OCI-LY7 (cell line): ENCODE measurements at regions not wholly inside any gene's neighbourhood (a gene's known extent, or its start where the extent isn't known, plus 50 kb on each side); places are given as distances from the start of the nearest gene placed in this dataset.

Experiments used
- BruUV-seq: library from RNA; stranded (reverse); fragments of 400-500 nt; replicated peaks from 2 replicates; lab custom pipeline; 2021; lab: Mats Ljungman, UMichigan
- CTCF ChIA-PET: fragments of 300-600 bp; sonication (Branson Sonifier 250); formaldehyde crosslinking; loops from one replicate; lab custom pipeline; 2022; ENCODE audit warnings: antibody characterized with exemption; ENCODE audit not compliant: unreplicated experiment; lab: Charles Lee
- POLR2A ChIA-PET: fragments of 300-600 bp; sonication (Branson Sonifier 250); formaldehyde crosslinking; loops from one replicate; lab custom pipeline; 2022; ENCODE audit warnings: antibody characterized with exemption; lab: Charles Lee
- DNase-seq: peaks from one replicate; pipeline ENCODE4 v3.0.0-alpha.2; 2015; ENCODE audit warnings: low spot score
- H2AFZ ChIP-seq: fragments of 200-600 bp; sonication (generic), shearing (Covaris generic); 2 replicates; pipeline ENCODE4 v1.6.1; 2014; ENCODE audit warnings: mild to moderate bottlenecking, antibody characterized with exemption, low read length, moderate library complexity
- H3K27ac ChIP-seq: fragments of 200-600 bp; sonication (generic); 2 replicates; pipeline ENCODE4 v1.5.1; 2014; ENCODE audit warnings: mixed run types, low read depth, mild to moderate bottlenecking, moderate library complexity, low read length, inconsistent platforms; ENCODE audit not compliant: poor library complexity, severe bottlenecking
- H3K36me3 ChIP-seq: fragments of 200-600 bp; sonication (generic); 2 replicates; pipeline ENCODE4 v1.6.1; 2014; ENCODE audit warnings: mild to moderate bottlenecking, antibody characterized with exemption, low read length, moderate library complexity, mixed read lengths; ENCODE audit not compliant: insufficient read depth
- H3K4me1 ChIP-seq: fragments of 200-600 bp; sonication (generic); 2 replicates; pipeline ENCODE4 v1.5.1; 2014; ENCODE audit warnings: mild to moderate bottlenecking, low read length; ENCODE audit not compliant: insufficient read depth, poor library complexity, severe bottlenecking
- H3K4me2 ChIP-seq: fragments of 200-600 bp; sonication (generic); 2 replicates; pipeline ENCODE4 v1.6.1; 2014; ENCODE audit warnings: mild to moderate bottlenecking, low read length
- H3K4me3 ChIP-seq: fragments of 200-600 bp; sonication (generic); 2 replicates; pipeline ENCODE4 v1.5.1; 2014; ENCODE audit warnings: mild to moderate bottlenecking, low read depth, low read length; ENCODE audit not compliant: poor library complexity, severe bottlenecking
- H3K79me2 ChIP-seq: fragments of 200-600 bp; sonication (generic); 2 replicates; pipeline ENCODE4 v1.6.1; 2016; ENCODE audit warnings: low read depth, mild to moderate bottlenecking, low read length, moderate library complexity, mixed read lengths; ENCODE audit not compliant: insufficient read depth
- H3K9me2 ChIP-seq: fragments of 200-600 bp; sonication (generic); 2 replicates; pipeline ENCODE4 v1.6.1; 2016; ENCODE audit warnings: mild to moderate bottlenecking, low read length, mixed read lengths; ENCODE audit not compliant: insufficient read depth
- H3K9me3 ChIP-seq: fragments of 200-600 bp; sonication (generic); 2 replicates; pipeline ENCODE4 v1.6.1; 2014; ENCODE audit warnings: mild to moderate bottlenecking, mixed run types, low read length, mixed read lengths
- H4K20me1 ChIP-seq: fragments of 200-600 bp; sonication (generic); 2 replicates; pipeline ENCODE4 v1.6.1; 2014; ENCODE audit warnings: mild to moderate bottlenecking, antibody characterized with exemption, low read length, moderate library complexity, mixed read lengths; ENCODE audit not compliant: insufficient read depth
- EZH2phosphoT487 ChIP-seq: fragments of 200-600 bp; sonication (generic); IDR thresholded peaks from 2 replicates; pipeline ENCODE4 v1.6.1; 2018; ENCODE audit warnings: low read depth, borderline replicate concordance, mild to moderate bottlenecking, mixed run types, antibody characterized with exemption, low read length, moderate library complexity, mixed read lengths
- intact Hi-C: fragments of 100-400 bp; cut with micrococcal nuclease; formaldehyde crosslinking; loops from one replicate; pipeline ENCODE4 v1.10.0; 2022; ENCODE audit not compliant: unreplicated experiment
- TF ChIP-seq, protein P1 (sequence below): fragments of 200-600 bp; sonication (generic); conservative IDR thresholded peaks from 2 replicates; pipeline ENCODE4 v1.5.1; 2014; ENCODE audit warnings: mild to moderate bottlenecking, antibody characterized with exemption, low read length, moderate library complexity, mixed read lengths

GRCh38 chr6:106804346-106805335, 169.9 kb downstream of the CD24 start:
- CTCF ChIA-PET, result no interaction called here

GRCh38 chr6:106803188-106803587, 171.3 kb downstream of the CD24 start:
- POLR2A ChIA-PET, result interaction anchor here (2.7 kb wide), 1 partner anchor 11 kb away, joined by 11 read pairs; no protein-coding TSS in a partner anchor
- Histone ChIP-seq H3K79me2 (no peaks in the 10 kb centered on the region), H4K20me1 (no peaks in the 10 kb centered on the region), H3K9me2 (no peaks in the 10 kb centered on the region), H3K27ac (no peak overlapping the region), H2AFZ (no peak overlapping the region), H3K4me1 (no peaks in the 10 kb centered on the region), H3K36me3 (no peaks in the 10 kb centered on the region; the same call in 1 of the 2 replicates), H3K9me3 (peaks cover 14% of the 10 kb centered on the region), H3K4me3 (no peak overlapping the region), H3K4me2 (no peak overlapping the region)
- no TSS peak for BruUV-seq
- CTCF ChIA-PET, result no interaction called here
- TF ChIP-seq, protein P1, sequence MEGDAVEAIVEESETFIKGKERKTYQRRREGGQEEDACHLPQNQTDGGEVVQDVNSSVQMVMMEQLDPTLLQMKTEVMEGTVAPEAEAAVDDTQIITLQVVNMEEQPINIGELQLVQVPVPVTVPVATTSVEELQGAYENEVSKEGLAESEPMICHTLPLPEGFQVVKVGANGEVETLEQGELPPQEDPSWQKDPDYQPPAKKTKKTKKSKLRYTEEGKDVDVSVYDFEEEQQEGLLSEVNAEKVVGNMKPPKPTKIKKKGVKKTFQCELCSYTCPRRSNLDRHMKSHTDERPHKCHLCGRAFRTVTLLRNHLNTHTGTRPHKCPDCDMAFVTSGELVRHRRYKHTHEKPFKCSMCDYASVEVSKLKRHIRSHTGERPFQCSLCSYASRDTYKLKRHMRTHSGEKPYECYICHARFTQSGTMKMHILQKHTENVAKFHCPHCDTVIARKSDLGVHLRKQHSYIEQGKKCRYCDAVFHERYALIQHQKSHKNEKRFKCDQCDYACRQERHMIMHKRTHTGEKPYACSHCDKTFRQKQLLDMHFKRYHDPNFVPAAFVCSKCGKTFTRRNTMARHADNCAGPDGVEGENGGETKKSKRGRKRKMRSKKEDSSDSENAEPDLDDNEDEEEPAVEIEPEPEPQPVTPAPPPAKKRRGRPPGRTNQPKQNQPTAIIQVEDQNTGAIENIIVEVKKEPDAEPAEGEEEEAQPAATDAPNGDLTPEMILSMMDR, result no peak
- no peak for TF ChIP-seq EZH2phosphoT487
- DNase-seq, result no peak
- intact Hi-C loops, result no loop called here

More at GRCh38 chr6:106804346-106805335, 169.9 kb downstream of the CD24 start:
- BruUV-seq, result no TSS peak
- Histone ChIP-seq H3K79me2 (no peaks in the 10 kb centered on the region), H3K27ac (no peak overlapping the region), H3K4me3 (no peak overlapping the region), H3K4me2 (no peak overlapping the region), H4K20me1 (no peaks in the 10 kb centered on the region), H2AFZ (peak overlapping the region; percentile 20; the same call in 1 of the 2 replicates), H3K9me3 (peaks cover 28% of the 10 kb centered on the region), H3K36me3 (no peaks in the 10 kb centered on the region; the same call in 1 of the 2 replicates), H3K9me2 (no peaks in the 10 kb centered on the region), H3K4me1 (no peaks in the 10 kb centered on the region)
- DNase-seq, result no peak
- TF ChIP-seq, protein P1, result no peak
- no peak for TF ChIP-seq EZH2phosphoT487
- POLR2A ChIA-PET, result interaction anchor here (0.5 to 2.7 kb wide), 2 partner anchors 12 to 887 kb away, joined by 3 to 11 read pairs; no protein-coding TSS in a partner anchor
- intact Hi-C loops, result no loop called here
